Activated CD4-positive, alpha-beta T cell treated with anti-CD3 and anti-CD28 coated beads for 36 hours (primary cell): ENCODE measurements at regions not wholly inside any gene's neighbourhood (a gene's known extent, or its start where the extent isn't known, plus 50 kb on each side); places are given as distances from the start of the nearest gene placed in this dataset.

ENCODE experiments used
- ATAC-seq: fragments of 200-7000 bp; cut with Tn5 transposase; one replicate; pipeline ENCODE4 v1.10.0; 2021; ENCODE audit warnings: mild to moderate bottlenecking, moderate library complexity
- CTCF ChIA-PET: fragments of 350-600 bp; sonication (Branson Sonifier 250); formaldehyde crosslinking; loops from one replicate; lab custom pipeline; 2021; ENCODE audit warnings: antibody characterized with exemption; lab: Charles Lee
- POLR2A ChIA-PET: fragments of 350-600 bp; sonication (Branson Sonifier 250); formaldehyde crosslinking; loops from one replicate; lab custom pipeline; 2021; ENCODE audit warnings: antibody characterized with exemption, inconsistent platforms; lab: Charles Lee
- DNase-seq: peaks from one replicate; pipeline ENCODE4 v3.0.0-alpha.2; 2020
- H3K27ac Mint-ChIP-seq: one replicate; pipeline ENCODE4 v1.8.0; 2021; ENCODE audit warnings: mixed read lengths
- H3K27me3 Mint-ChIP-seq: one replicate; pipeline ENCODE4 v1.8.0; 2021; ENCODE audit warnings: mixed read lengths
- H3K36me3 Mint-ChIP-seq: one replicate; pipeline ENCODE4 v1.8.0; 2021; ENCODE audit warnings: low read depth, mixed read lengths
- H3K4me1 Mint-ChIP-seq: one replicate; pipeline ENCODE4 v1.8.0; 2021; ENCODE audit warnings: mixed read lengths
- H3K4me3 Mint-ChIP-seq: one replicate; pipeline ENCODE4 v1.8.0; 2021; ENCODE audit warnings: mild to moderate bottlenecking, moderate library complexity, mixed read lengths
- H3K9me3 Mint-ChIP-seq: one replicate; pipeline ENCODE4 v1.8.0; 2021; ENCODE audit warnings: low read depth, mixed read lengths
- intact Hi-C, 2 experiments: fragments of 100-400 bp; cut with DNase I in 1 of 2; cut with micrococcal nuclease in 1 of 2; formaldehyde crosslinking; loops; one replicate each; pipeline versions ENCODE4 v1.14.2 to v1.15.1; 2022 to 2024; cut with DNase I, micrococcal nuclease

GRCh38 chr17:63185420-63185819 is 219.4 kb downstream of the TANC2 start:
- no peak for DNase-seq
- Mint-ChIP-seq H3K9me3 (no peaks in the 10 kb centered on the region), H3K4me1 (peaks cover 3% of the 10 kb centered on the region), H3K27me3 (no peaks in the 10 kb centered on the region), H3K27ac (no peak overlapping the region), H3K36me3 (peaks cover 2% of the 10 kb centered on the region), H3K4me3 (no peak overlapping the region)
- POLR2A ChIA-PET, result no interaction called here
- CTCF ChIA-PET, result interaction anchor here (1.1 to 1.3 kb wide), 2 partner anchors 11 to 12 kb away, joined by 3 read pairs; no protein-coding TSS in a partner anchor
- intact Hi-C loops, result no loop called here
- no peak for ATAC-seq

GRCh38 chr17:63189082-63189481 is 223.0 kb downstream of the TANC2 start:
- H3K4me1 Mint-ChIP-seq, result peaks cover 3% of the 10 kb centered on the region
- no peak overlapping the region for H3K27ac Mint-ChIP-seq
- no peaks in the 10 kb centered on the region for H3K36me3 Mint-ChIP-seq
- no peaks in the 10 kb centered on the region for H3K27me3 Mint-ChIP-seq
- no peaks in the 10 kb centered on the region for H3K9me3 Mint-ChIP-seq
- H3K4me3 Mint-ChIP-seq, result no peak overlapping the region
- DNase-seq (no peak), ATAC-seq (no peak)
- CTCF ChIA-PET, result no interaction called here
- intact Hi-C loops, result no loop called here
- POLR2A ChIA-PET, result no interaction called here

- intact Hi-C loops, result no loop called here
- DNase-seq (no peak), ATAC-seq (no peak)
- no peaks in the 10 kb centered on the region for H3K36me3 Mint-ChIP-seq
- CTCF ChIA-PET, result no interaction called here
- no peaks in the 10 kb centered on the region for H3K27me3 Mint-ChIP-seq
- no peak overlapping the region for H3K4me3 Mint-ChIP-seq
- POLR2A ChIA-PET, result no interaction called here
- peaks cover 3% of the 10 kb centered on the region for H3K4me1 Mint-ChIP-seq
- no peaks in the 10 kb centered on the region for H3K9me3 Mint-ChIP-seq
- H3K27ac Mint-ChIP-seq, result no peak overlapping the region
These were observed 223.9 kb downstream of the TANC2 start for GRCh38 chr17:63189930-63190329.

- H3K36me3 Mint-ChIP-seq, result no peaks in the 10 kb centered on the region
- intact Hi-C loops, result no loop called here
- ChIA-PET POLR2A (no interaction called here), CTCF (no interaction called here)
- no peak overlapping the region for H3K27ac Mint-ChIP-seq
- no peaks in the 10 kb centered on the region for H3K9me3 Mint-ChIP-seq
- no peaks in the 10 kb centered on the region for H3K27me3 Mint-ChIP-seq
- DNase-seq (no peak), ATAC-seq (no peak)
- no peak overlapping the region for H3K4me3 Mint-ChIP-seq
- peaks cover 3% of the 10 kb centered on the region for H3K4me1 Mint-ChIP-seq
These were observed 224.9 kb downstream of the TANC2 start for GRCh38 chr17:63190821-63191370.

DNA sequence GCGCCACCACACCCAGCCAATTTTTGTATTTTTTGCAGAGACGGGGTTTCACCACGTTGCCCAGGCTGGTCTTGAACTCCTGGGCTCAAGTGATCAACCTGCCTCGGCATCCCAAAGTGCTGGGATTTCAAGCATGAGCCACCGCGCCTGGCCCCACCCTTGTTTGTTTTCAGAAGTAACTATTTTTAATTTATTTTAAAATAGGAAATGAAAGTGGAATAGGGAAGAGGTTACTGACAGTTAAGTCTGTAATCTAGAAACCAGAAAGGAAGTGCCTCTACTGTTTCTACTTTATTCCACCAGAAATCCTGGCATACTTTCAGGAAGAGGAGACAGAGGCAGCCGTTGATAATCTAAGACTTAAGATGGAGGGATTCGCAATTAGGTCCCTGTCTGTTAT is 225.6 kb downstream of the TANC2 start:
- Mint-ChIP-seq H3K36me3 (no peaks in the 10 kb centered on the region), H3K27me3 (no peaks in the 10 kb centered on the region), H3K4me3 (no peak overlapping the region), H3K4me1 (peaks cover 7% of the 10 kb centered on the region), H3K9me3 (no peaks in the 10 kb centered on the region), H3K27ac (no peak overlapping the region)
- intact Hi-C loops, result no loop called here
- ChIA-PET CTCF (no interaction called here), POLR2A (no interaction called here)
- no peak for ATAC-seq
- no peak for DNase-seq

DNA sequence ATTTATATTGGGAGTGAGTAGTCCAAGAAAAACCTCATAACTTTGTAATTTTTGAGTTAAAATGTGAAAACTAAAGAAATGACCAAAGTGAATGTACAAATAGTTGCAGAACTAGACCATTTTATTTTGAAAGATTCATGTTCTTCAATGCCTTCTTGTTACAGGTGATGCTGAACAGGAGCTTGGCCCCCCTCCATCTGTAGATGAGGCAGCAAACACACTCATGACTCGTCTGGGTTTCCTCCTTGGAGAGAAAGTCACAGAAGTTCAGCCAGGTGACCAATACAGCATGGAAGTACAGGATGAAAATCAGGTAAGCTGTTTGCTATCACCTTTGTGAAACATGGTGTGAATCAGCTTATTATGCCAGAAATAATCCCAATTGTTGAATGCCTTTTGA is 227.8 kb downstream of the TANC2 start:
- DNase-seq (no peak), ATAC-seq (no peak)
- no peaks in the 10 kb centered on the region for H3K36me3 Mint-ChIP-seq
- H3K9me3 Mint-ChIP-seq, result no peaks in the 10 kb centered on the region
- ChIA-PET CTCF (interaction anchor here (0.8 kb wide), 1 partner anchor 10 kb away, joined by 3 read pairs; no protein-coding TSS in a partner anchor), POLR2A (interaction anchor here (0.6 kb wide), 1 partner anchor 225 kb away, joined by 3 read pairs; no protein-coding TSS in a partner anchor)
- H3K27ac Mint-ChIP-seq, result no peak overlapping the region
- H3K4me3 Mint-ChIP-seq, result no peak overlapping the region
- intact Hi-C loops, result no loop called here
- peaks cover 10% of the 10 kb centered on the region for H3K4me1 Mint-ChIP-seq
- H3K27me3 Mint-ChIP-seq, result no peaks in the 10 kb centered on the region

DNA sequence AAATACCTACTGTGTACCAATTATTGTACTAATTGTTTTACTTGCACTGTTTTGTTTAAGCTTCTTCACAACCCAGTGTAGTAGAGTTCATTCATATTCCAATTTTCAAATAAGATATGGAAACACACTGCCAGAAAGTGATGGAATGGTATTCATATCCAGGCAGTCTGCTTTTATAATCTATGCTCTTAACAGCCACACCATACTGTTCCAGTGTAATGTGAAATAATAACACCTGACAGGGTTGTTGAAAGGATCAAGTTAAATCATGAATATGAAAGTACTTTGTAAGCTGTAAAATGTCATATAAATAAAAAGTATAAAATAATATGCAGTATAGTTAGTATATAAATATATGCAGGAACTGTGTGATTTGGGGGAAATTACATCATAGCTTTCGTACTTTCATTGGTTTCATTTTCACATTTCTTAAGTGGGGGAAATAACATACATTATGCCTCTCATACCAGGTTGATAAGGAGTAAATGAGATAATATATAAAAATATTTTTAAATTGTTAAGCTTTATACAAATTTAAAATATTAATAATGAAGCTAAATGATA is 230.8 kb downstream of the TANC2 start:
- no peak overlapping the region for H3K4me3 Mint-ChIP-seq
- POLR2A ChIA-PET, result no interaction called here
- DNase-seq (no peak), ATAC-seq (no peak)
- no peak overlapping the region for H3K27ac Mint-ChIP-seq
- CTCF ChIA-PET, result interaction anchor here (0.6 to 1.2 kb wide), 6 partner anchors 9 to 229 kb away, joined by 3 read pairs; no protein-coding TSS in a partner anchor
- intact Hi-C loops, result no loop called here
- peaks cover 6% of the 10 kb centered on the region for H3K4me1 Mint-ChIP-seq
- H3K36me3 Mint-ChIP-seq, result peaks cover 8% of the 10 kb centered on the region
- no peaks in the 10 kb centered on the region for H3K27me3 Mint-ChIP-seq
- no peaks in the 10 kb centered on the region for H3K9me3 Mint-ChIP-seq

DNA sequence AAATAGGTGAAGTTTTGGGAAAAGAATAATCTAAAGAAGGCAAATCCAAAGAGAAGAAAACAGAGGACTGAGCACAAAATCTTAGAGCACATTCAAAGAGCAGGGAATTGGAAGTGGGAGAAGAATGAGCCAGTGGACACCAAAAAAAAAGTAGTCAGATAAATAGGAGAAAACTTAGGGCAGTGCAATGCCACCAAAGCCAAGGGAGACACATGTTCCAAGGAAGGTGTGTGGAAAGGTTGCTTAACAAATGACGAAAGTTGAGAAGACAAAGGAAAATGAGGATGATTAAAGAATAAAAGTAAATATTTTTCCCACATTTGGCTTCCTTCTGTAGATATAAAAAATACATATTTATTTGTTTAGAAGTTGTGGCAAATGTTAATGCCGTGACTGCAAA is 237.6 kb downstream of the TANC2 start:
- H3K27ac Mint-ChIP-seq, result no peak overlapping the region
- H3K4me3 Mint-ChIP-seq, result no peak overlapping the region
- POLR2A ChIA-PET, result no interaction called here
- H3K36me3 Mint-ChIP-seq, result peaks cover 20% of the 10 kb centered on the region
- intact Hi-C loops, result no loop called here
- no peaks in the 10 kb centered on the region for H3K27me3 Mint-ChIP-seq
- no peaks in the 10 kb centered on the region for H3K4me1 Mint-ChIP-seq
- CTCF ChIA-PET, result no interaction called here
- peaks cover 11% of the 10 kb centered on the region for H3K9me3 Mint-ChIP-seq
- DNase-seq, result no peak
- no peak for ATAC-seq

DNA sequence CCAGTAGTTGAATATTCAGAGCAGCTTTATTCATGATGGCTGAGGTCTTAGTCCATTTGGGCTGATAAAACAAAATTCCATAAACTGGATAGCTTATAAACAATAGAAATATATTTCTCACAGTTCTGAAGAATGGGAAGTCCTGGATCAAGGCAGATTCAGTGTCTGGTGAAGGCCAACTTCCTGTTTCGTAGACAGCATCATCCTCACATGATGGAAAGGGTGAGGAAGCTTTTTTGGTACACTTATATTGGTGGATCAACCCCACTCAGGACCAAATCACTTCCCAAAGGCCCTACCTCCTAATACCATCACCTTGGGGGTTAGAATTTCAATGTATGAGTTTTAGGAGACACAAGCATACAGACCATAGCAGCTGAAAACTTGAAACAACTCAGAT is 224.2 kb downstream of the CYB561 start:
- H3K27me3 Mint-ChIP-seq, result no peaks in the 10 kb centered on the region

DNA sequence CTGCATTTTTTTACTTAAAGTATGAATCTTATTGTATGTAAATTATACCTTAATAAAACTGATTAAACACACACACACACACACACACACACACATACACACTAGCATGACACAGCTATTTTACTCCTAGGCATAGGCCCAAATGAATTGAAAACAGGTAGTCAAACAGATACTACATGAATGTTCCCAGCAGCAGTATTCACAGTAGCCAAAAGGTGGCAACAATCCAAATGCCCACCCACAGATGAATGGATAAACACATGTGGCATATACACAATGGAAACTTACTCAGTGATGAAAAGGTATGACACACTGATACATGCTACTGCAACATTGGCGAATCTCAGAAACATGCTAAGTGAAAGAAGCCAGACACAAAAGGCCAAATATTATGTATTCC is 223.5 kb downstream of the CYB561 start:
- Mint-ChIP-seq H3K27ac (no peak overlapping the region), H3K36me3 (peaks cover 2% of the 10 kb centered on the region), H3K9me3 (peaks cover 4% of the 10 kb centered on the region), H3K27me3 (no peaks in the 10 kb centered on the region), H3K4me1 (peaks cover 3% of the 10 kb centered on the region), H3K4me3 (no peak overlapping the region)
- ATAC-seq, result peak; percentile 69
- POLR2A ChIA-PET, result no interaction called here
- intact Hi-C loops, result no loop called here
- peak; percentile 62 for DNase-seq
- CTCF ChIA-PET, result no interaction called here

More for the DNA sequence above, 224.2 kb downstream of the CYB561 start:
- H3K9me3 Mint-ChIP-seq, result peaks cover 4% of the 10 kb centered on the region
- DNase-seq (no peak), ATAC-seq (no peak)
- H3K27ac Mint-ChIP-seq, result no peak overlapping the region
- peaks cover 3% of the 10 kb centered on the region for H3K4me1 Mint-ChIP-seq
- intact Hi-C loops, result no loop called here
- H3K4me3 Mint-ChIP-seq, result no peak overlapping the region
- H3K36me3 Mint-ChIP-seq, result peaks cover 2% of the 10 kb centered on the region
- CTCF ChIA-PET, result no interaction called here
- POLR2A ChIA-PET, result no interaction called here

GRCh38 chr17:63223212-63223911 is 222.7 kb downstream of the CYB561 start:
- H3K4me1 Mint-ChIP-seq, result peaks cover 3% of the 10 kb centered on the region
- intact Hi-C loops, result no loop called here
- DNase-seq (no peak), ATAC-seq (no peak)
- CTCF ChIA-PET, result interaction anchor here (0.6 kb wide), 1 partner anchor 183 kb away, joined by 3 read pairs; no protein-coding TSS in a partner anchor
- H3K36me3 Mint-ChIP-seq, result peaks cover 5% of the 10 kb centered on the region
- no peaks in the 10 kb centered on the region for H3K27me3 Mint-ChIP-seq
- H3K4me3 Mint-ChIP-seq, result no peak overlapping the region
- POLR2A ChIA-PET, result no interaction called here
- H3K9me3 Mint-ChIP-seq, result peaks cover 4% of the 10 kb centered on the region
- no peak overlapping the region for H3K27ac Mint-ChIP-seq

DNA sequence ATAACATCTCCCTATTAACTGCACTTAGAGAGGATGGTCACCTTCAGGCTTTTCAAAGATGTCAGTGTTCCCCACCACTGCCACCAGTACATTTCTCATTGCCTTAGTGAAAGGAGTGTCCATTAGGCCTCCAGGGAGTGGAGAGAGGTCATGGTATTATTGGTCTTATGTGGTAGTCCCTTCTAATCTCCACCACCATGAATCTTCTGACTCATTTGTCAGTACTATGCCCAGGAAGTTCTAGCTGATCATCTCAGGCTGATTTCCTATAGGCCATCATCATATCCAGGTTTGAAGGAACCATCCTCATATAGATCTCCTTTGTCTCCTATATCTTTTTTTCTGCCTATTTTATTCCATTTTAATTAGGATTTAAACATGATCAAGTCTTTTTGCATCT is 221.5 kb downstream of the CYB561 start:
- Mint-ChIP-seq H3K9me3 (peaks cover 7% of the 10 kb centered on the region), H3K36me3 (peaks cover 5% of the 10 kb centered on the region), H3K27me3 (no peaks in the 10 kb centered on the region), H3K4me1 (peaks cover 3% of the 10 kb centered on the region), H3K27ac (no peak overlapping the region), H3K4me3 (no peak overlapping the region)
- no peak for ATAC-seq
- ChIA-PET CTCF (no interaction called here), POLR2A (no interaction called here)
- DNase-seq, result no peak
- intact Hi-C loops, result no loop called here
